IMR-90 (cell line): ENCODE measurements at regions not wholly inside any gene's neighbourhood (a gene's known extent, or its start where the extent isn't known, plus 50 kb on each side); places are given as distances from the start of the nearest gene placed in this dataset.

Experiments
- ATAC-seq: fragments of 200-7000 bp; cut with Tn5 transposase; 2 replicates; pipeline ENCODE4 v1.9.1; 2020; ENCODE audit warnings: low read depth, mild to moderate bottlenecking, moderate library complexity
- BruUV-seq: library from RNA; stranded (reverse); fragments of 400-500 nt; replicated peaks from 2 replicates; lab custom pipeline; 2021; lab: Mats Ljungman, UMichigan
- CTCF ChIA-PET: fragments of 300-600 bp; formaldehyde crosslinking; extraction: SDS; loops from one replicate; lab custom pipeline; 2021; ENCODE audit warnings: antibody characterized with exemption; lab: Yijun Ruan, JAX
- POLR2A ChIA-PET: fragments of 300-600 bp; sonication (Branson Sonifier 250); formaldehyde crosslinking; loops from one replicate; lab custom pipeline; 2022; ENCODE audit warnings: antibody characterized with exemption; ENCODE audit not compliant: unreplicated experiment; lab: Charles Lee
- DNase-seq: peaks from one replicate; pipeline ENCODE4 v3.0.0; 2013
- H2AFZ ChIP-seq: replicated peaks from 2 replicates; pipeline ENCODE3; 2013; ENCODE audit warnings: low read length, mild to moderate bottlenecking; ENCODE audit not compliant: poor library complexity
- H2AK5ac ChIP-seq: 2 replicates; pipeline ENCODE4 v1.6.1; 2013; ENCODE audit warnings: low read depth, low read length, inconsistent platforms
- H2AK9ac ChIP-seq: replicated peaks from 2 replicates; pipeline ENCODE3; 2013; ENCODE audit warnings: mild to moderate bottlenecking, low read depth, low read length, moderate library complexity; ENCODE audit not compliant: poor library complexity
- H2BK120ac ChIP-seq: 2 replicates; pipeline ENCODE4 v1.6.1; 2013; ENCODE audit warnings: low read depth, low read length, inconsistent platforms
- H2BK15ac ChIP-seq: 3 replicates; pipeline ENCODE4 v1.6.1; 2013; ENCODE audit warnings: low read depth, low read length, inconsistent platforms
- H2BK20ac ChIP-seq: 2 replicates; pipeline ENCODE4 v1.6.1; 2013; ENCODE audit warnings: low read depth, mild to moderate bottlenecking, inconsistent platforms, low read length, moderate library complexity
- H2BK5ac ChIP-seq: 2 replicates; pipeline ENCODE4 v1.6.1; 2013; ENCODE audit warnings: mild to moderate bottlenecking, low read depth, low read length, inconsistent platforms; ENCODE audit not compliant: poor library complexity, severe bottlenecking
- H3K14ac ChIP-seq: replicated peaks from 2 replicates; pipeline ENCODE4 v1.6.1; 2013; ENCODE audit warnings: low read depth, low read length, inconsistent platforms
- H3K18ac ChIP-seq: 2 replicates; pipeline ENCODE4 v1.6.1; 2013; ENCODE audit warnings: low read depth, low read length, control low read depth
- H3K23ac ChIP-seq: 2 replicates; pipeline ENCODE4 v1.6.1; 2013; ENCODE audit warnings: low read depth, low read length, inconsistent platforms
- H3K27ac ChIP-seq: 2 replicates; pipeline ENCODE4 v1.5.1; 2013; ENCODE audit warnings: mild to moderate bottlenecking, control low read depth, low read length; ENCODE audit not compliant: insufficient read depth
- H3K27me3 ChIP-seq: 2 replicates; pipeline ENCODE4 v1.6.1; 2013; ENCODE audit warnings: low read length; ENCODE audit not compliant: control insufficient read depth, insufficient read depth
- H3K36me3 ChIP-seq: 2 replicates; pipeline ENCODE4 v1.6.1; 2013; ENCODE audit warnings: low read length, mixed read lengths; ENCODE audit not compliant: control insufficient read depth, insufficient read depth
- H3K4ac ChIP-seq: 2 replicates; pipeline ENCODE4 v1.6.1; 2013; ENCODE audit warnings: low read depth, low read length, inconsistent platforms
- H3K4me1 ChIP-seq: 2 replicates; pipeline ENCODE4 v1.6.1; 2013; ENCODE audit warnings: low read length, mixed read lengths; ENCODE audit not compliant: control insufficient read depth, insufficient read depth
- H3K4me2 ChIP-seq: 2 replicates; pipeline ENCODE4 v1.6.1; 2013; ENCODE audit warnings: low read depth, mild to moderate bottlenecking, control low read depth, low read length, moderate library complexity
- H3K4me3 ChIP-seq: 2 replicates; pipeline ENCODE4 v1.5.1; 2013; ENCODE audit warnings: low read depth, mild to moderate bottlenecking, control low read depth, low read length, moderate library complexity; ENCODE audit not compliant: insufficient read depth
- H3K56ac ChIP-seq: 2 replicates; pipeline ENCODE4 v1.6.1; 2013; ENCODE audit warnings: low read length, inconsistent platforms; ENCODE audit not compliant: insufficient read depth; ENCODE audit errors: extremely low read depth
- H3K79me1 ChIP-seq, 2 experiments: 2 replicates each; pipeline ENCODE4 v1.6.1; 2013; ENCODE audit warnings: low read length in 2 of 2, inconsistent platforms in 1 of 2, low read depth in 1 of 2
- H3K9ac ChIP-seq: 2 replicates; pipeline ENCODE4 v1.6.1; 2013; ENCODE audit warnings: low read depth, low read length, control low read depth
- H3K9me1 ChIP-seq: 2 replicates; pipeline ENCODE4 v1.6.1; 2013; ENCODE audit warnings: low read length, inconsistent platforms; ENCODE audit not compliant: insufficient read depth
- H3K9me3 ChIP-seq: 2 replicates; pipeline ENCODE4 v1.6.1; 2013; ENCODE audit warnings: low read length; ENCODE audit not compliant: control insufficient read depth, insufficient read depth
- H4K20me1 ChIP-seq: 2 replicates; pipeline ENCODE4 v1.6.1; 2013; ENCODE audit warnings: low read length, inconsistent platforms; ENCODE audit not compliant: insufficient read depth
- H4K5ac ChIP-seq: 2 replicates; pipeline ENCODE4 v1.6.1; 2013; ENCODE audit warnings: mild to moderate bottlenecking, low read depth, low read length, control low read depth
- H4K8ac ChIP-seq, 2 experiments: 2 replicates each; pipeline ENCODE4 v1.6.1; 2013; ENCODE audit warnings: low read depth in 2 of 2, low read length in 2 of 2, control low read depth in 1 of 2, inconsistent platforms in 1 of 2
- H4K91ac ChIP-seq: 2 replicates; pipeline ENCODE4 v1.6.1; 2013; ENCODE audit warnings: low read depth, low read length, inconsistent platforms; ENCODE audit not compliant: insufficient read depth
- BHLHE40 ChIP-seq: fragments of 150-350 bp; IDR thresholded peaks from 2 replicates; pipeline ENCODE4 v1.6.1; 2016; ENCODE audit warnings: mild to moderate bottlenecking, low read depth, low read length
- CEBPB ChIP-seq: IDR thresholded peaks from 2 replicates; pipeline ENCODE4 v1.6.1; 2012; ENCODE audit warnings: low read depth, low read length, improper control_type of control experiment
- FOS ChIP-seq: fragments of 150-350 bp; IDR thresholded peaks from 2 replicates; pipeline ENCODE4 v1.6.1; 2016; ENCODE audit warnings: low read depth, low read length
- MAZ ChIP-seq: IDR thresholded peaks from 2 replicates; pipeline ENCODE4 v1.6.1; 2012; ENCODE audit warnings: low read depth, mild to moderate bottlenecking, low read length, improper control_type of control experiment, moderate library complexity, borderline replicate concordance
- MXI1 ChIP-seq: IDR thresholded peaks from 2 replicates; pipeline ENCODE4 v1.6.1; 2012; ENCODE audit warnings: low read depth, mild to moderate bottlenecking, low read length, moderate library complexity, borderline replicate concordance
- NFE2L2 ChIP-seq: fragments of 150-350 bp; IDR thresholded peaks from 2 replicates; pipeline ENCODE4 v1.6.1; 2016; ENCODE audit warnings: low read depth, mild to moderate bottlenecking, low read length
- POLR2A ChIP-seq: IDR thresholded peaks from 2 replicates; pipeline ENCODE4 v1.6.1; 2012; ENCODE audit warnings: mild to moderate bottlenecking, low read depth, low read length
- RAD21 ChIP-seq: IDR thresholded peaks from 2 replicates; pipeline ENCODE4 v1.6.1; 2012; ENCODE audit warnings: low read length, improper control_type of control experiment
- RFX5 ChIP-seq: IDR thresholded peaks from 2 replicates; pipeline ENCODE4 v1.8.0; 2012; ENCODE audit warnings: low read depth, mild to moderate bottlenecking, low read length, moderate library complexity
- WGBS, 2 experiments: methylation state at CpG; one replicate each; pipeline versions ENCODE4 v1.1.5 to v1.1.7; 2013; ENCODE audit warnings: missing lambda C conversion rate in 2 of 2; ENCODE audit not compliant: insufficient read length in 1 of 2; ENCODE audit errors: extremely low coverage in 2 of 2; 5-methylcytosine and 5-hydroxymethylcytosine counted together
- dilution Hi-C: fragments of 300-500 bp; cut with HindIII; formaldehyde crosslinking; loops from one replicate; pipeline ENCODE4 v1.14.3; 2018; ENCODE audit warnings: low sequenced_read_pairs; ENCODE audit not compliant: unreplicated experiment
- in situ Hi-C: fragments of 300-500 bp; cut with MboI; formaldehyde crosslinking; loops from 3 replicates; pipeline ENCODE4 v1.14.3; 2019; ENCODE audit warnings: low sequenced_read_pairs, inconsistent platforms, mixed read lengths
- intact Hi-C: fragments of 100-400 bp; cut with micrococcal nuclease; formaldehyde crosslinking; loops from 2 replicates; pipeline ENCODE4 v1.10.0; 2022

- Histone ChIP-seq H3K36me3 (no peaks in the 10 kb centered on the region), H3K27ac (no peak overlapping the region), H4K5ac (no peak overlapping the region), H3K14ac (no peak overlapping the region), H3K9ac (no peak overlapping the region), H3K27me3 (no peaks in the 10 kb centered on the region), H2BK20ac (no peak overlapping the region), H2BK120ac (no peak overlapping the region), H3K9me1 (no peaks in the 10 kb centered on the region), H4K20me1 (no peaks in the 10 kb centered on the region), H3K4ac (no peak overlapping the region), H3K9me3 (peaks cover 10% of the 10 kb centered on the region; the same call in 1 of the 2 replicates), H2AK5ac (no peak overlapping the region), H4K8ac (no peak overlapping the region), H2AFZ (no peak overlapping the region), H3K4me1 (no peaks in the 10 kb centered on the region), H2AK9ac (no peak overlapping the region), H2BK5ac (no peak overlapping the region), H3K4me2 (no peak overlapping the region), H4K91ac (no peak overlapping the region), H3K18ac (no peak overlapping the region), H3K56ac (no peak overlapping the region), H3K79me1 (no peaks in the 10 kb centered on the region), H3K4me3 (no peak overlapping the region), H3K23ac (no peak overlapping the region), H2BK15ac (no peak overlapping the region)
- in situ Hi-C loops = no loop called here
- no peak for TF ChIP-seq FOS
- TF ChIP-seq CEBPB = no peak
- no peak for TF ChIP-seq POLR2A
- TF ChIP-seq RFX5 = no peak
- no peak for TF ChIP-seq MAZ
- no peak for TF ChIP-seq MXI1
- no peak for TF ChIP-seq BHLHE40
- no peak for TF ChIP-seq RAD21
- no peak for TF ChIP-seq NFE2L2
- BruUV-seq = no TSS peak
- no CpG with 5 or more reads among the region's 3 CpGs for WGBS, 2 experiments
- intact Hi-C loops = no loop called here
- ChIA-PET CTCF (no interaction called here), POLR2A (no interaction called here)
- ATAC-seq (no peak), DNase-seq (no peak)
- dilution Hi-C loops = no loop called here
Observed at GRCh38 chr12:118534003-118534402, 157.6 kb downstream of the SUDS3 start.
